Skeletal muscle tissue (tissue), 3 donors: ENCODE measurements at regions not wholly inside any gene's neighbourhood (a gene's known extent, or its start where the extent isn't known, plus 50 kb on each side); places are given as distances from the start of the nearest gene placed in this dataset.

Source experiments
- H3K27ac ChIP-seq: one replicate; pipeline ENCODE4 v1.7.0; 2013; ENCODE audit warnings: mild to moderate bottlenecking, low read depth, low read length, inconsistent platforms
- H3K27me3 ChIP-seq, 3 donors: one replicate each; pipeline ENCODE4 v1.7.0; 2013; ENCODE audit warnings: low read length in 3 of 3; ENCODE audit not compliant: control insufficient read depth in 3 of 3, insufficient read depth in 3 of 3
- H3K36me3 ChIP-seq, 3 donors: one replicate each; pipeline ENCODE4 v1.7.0; 2013; ENCODE audit warnings: low read length in 3 of 3; ENCODE audit not compliant: control insufficient read depth in 3 of 3, insufficient read depth in 3 of 3
- H3K4me1 ChIP-seq, 3 donors: one replicate each; pipeline ENCODE4 v1.7.0; 2013; ENCODE audit warnings: low read length in 3 of 3, mild to moderate bottlenecking in 3 of 3; ENCODE audit not compliant: control insufficient read depth in 3 of 3, insufficient read depth in 3 of 3
- H3K4me3 ChIP-seq, 3 donors: one replicate each; pipeline ENCODE4 v1.7.0; 2013; ENCODE audit warnings: low read length in 3 of 3
- H3K9ac ChIP-seq, 3 donors: one replicate each; pipeline ENCODE4 v1.7.0; 2013; ENCODE audit warnings: low read length in 3 of 3, mild to moderate bottlenecking in 3 of 3, moderate library complexity in 2 of 3, low read depth in 1 of 3
- H3K9me3 ChIP-seq, 3 donors: one replicate each; pipeline ENCODE4 v1.7.0; 2013; ENCODE audit warnings: low read length in 3 of 3; ENCODE audit not compliant: control insufficient read depth in 3 of 3
- donor health status: Osteomylitis.

GRCh38 chr14:38490273-38490672 lies 234.4 kb upstream of the CLEC14A start:
- Histone ChIP-seq H3K36me3 (no peaks in the 10 kb centered on the region), H3K27me3 (no peaks in the 10 kb centered on the region), H3K4me3 (no peak overlapping the region), H3K27ac (no peak overlapping the region), H3K9ac (no peak overlapping the region), H3K4me1 (no peaks in the 10 kb centered on the region), H3K9me3 (no peaks in the 10 kb centered on the region)

DNA sequence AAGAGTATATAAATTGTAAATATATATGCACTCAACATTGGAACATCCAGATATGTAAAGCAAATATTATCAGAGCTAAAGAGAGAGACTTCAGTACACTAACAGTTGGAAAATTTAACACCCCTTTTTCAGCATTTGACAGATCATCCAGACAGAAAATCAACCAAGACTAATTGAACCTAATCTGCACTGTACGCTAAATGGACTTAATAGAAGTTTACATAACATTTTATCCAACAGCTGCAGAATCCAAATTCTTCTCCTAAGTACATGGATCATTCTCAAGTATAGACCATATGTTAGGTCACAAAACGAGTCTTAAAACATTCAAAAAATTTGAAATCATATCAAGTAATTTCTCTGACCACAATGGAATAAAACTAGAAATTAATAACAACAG lies 229.1 kb upstream of the CLEC14A start:
- no peaks in the 10 kb centered on the region for H3K4me1 ChIP-seq
- H3K9me3 ChIP-seq: no peaks in the 10 kb centered on the region
- H3K4me3 ChIP-seq: no peak overlapping the region
- H3K27ac ChIP-seq: no peak overlapping the region
- no peak overlapping the region for H3K9ac ChIP-seq
- no peaks in the 10 kb centered on the region for H3K36me3 ChIP-seq
- H3K27me3 ChIP-seq: no peaks in the 10 kb centered on the region

- H3K36me3 ChIP-seq: no peaks in the 10 kb centered on the region
- no peaks in the 10 kb centered on the region for H3K9me3 ChIP-seq
- H3K9ac ChIP-seq: no peak overlapping the region
- no peak overlapping the region for H3K4me3 ChIP-seq
- H3K27me3 ChIP-seq: no peaks in the 10 kb centered on the region
- H3K27ac ChIP-seq: no peak overlapping the region
- no peaks in the 10 kb centered on the region for H3K4me1 ChIP-seq
Observed at GRCh38 chr14:38481952-38482678, 226.2 kb upstream of the CLEC14A start.

GRCh38 chr14:38469156-38469555 lies 213.3 kb upstream of the CLEC14A start:
- no peaks in the 10 kb centered on the region for H3K27me3 ChIP-seq
- H3K4me3 ChIP-seq: no peak overlapping the region
- H3K27ac ChIP-seq: no peak overlapping the region
- no peaks in the 10 kb centered on the region for H3K36me3 ChIP-seq
- no peaks in the 10 kb centered on the region for H3K9me3 ChIP-seq
- no peak overlapping the region for H3K9ac ChIP-seq
- no peaks in the 10 kb centered on the region for H3K4me1 ChIP-seq

DNA sequence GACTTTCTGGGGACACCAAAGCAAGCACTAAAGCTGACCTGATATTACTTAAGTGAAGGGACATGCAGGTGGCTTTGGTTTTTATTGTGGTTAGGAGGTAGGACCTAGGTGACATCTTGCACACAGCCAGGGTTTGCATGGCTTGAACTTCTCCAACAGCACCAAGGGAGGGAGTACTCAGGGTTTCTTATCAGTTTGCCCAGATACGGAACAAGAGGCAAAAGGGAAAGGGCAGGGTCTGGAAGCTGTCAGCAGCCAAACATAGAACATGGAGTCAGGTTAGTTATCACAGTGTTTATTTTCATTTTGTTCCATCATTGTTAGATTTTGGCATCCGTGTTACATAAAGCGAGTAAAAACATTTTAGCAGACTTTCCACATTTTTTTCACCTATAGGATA lies 186.3 kb upstream of the CLEC14A start:
- H3K27me3 ChIP-seq: no peaks in the 10 kb centered on the region
- H3K27ac ChIP-seq: no peak overlapping the region
- no peak overlapping the region for H3K4me3 ChIP-seq
- H3K4me1 ChIP-seq: no peaks in the 10 kb centered on the region
- no peaks in the 10 kb centered on the region for H3K36me3 ChIP-seq
- no peak overlapping the region for H3K9ac ChIP-seq
- H3K9me3 ChIP-seq: peaks cover 0 to 3% (median 2%) of the 10 kb centered on the region in 3 donors

DNA sequence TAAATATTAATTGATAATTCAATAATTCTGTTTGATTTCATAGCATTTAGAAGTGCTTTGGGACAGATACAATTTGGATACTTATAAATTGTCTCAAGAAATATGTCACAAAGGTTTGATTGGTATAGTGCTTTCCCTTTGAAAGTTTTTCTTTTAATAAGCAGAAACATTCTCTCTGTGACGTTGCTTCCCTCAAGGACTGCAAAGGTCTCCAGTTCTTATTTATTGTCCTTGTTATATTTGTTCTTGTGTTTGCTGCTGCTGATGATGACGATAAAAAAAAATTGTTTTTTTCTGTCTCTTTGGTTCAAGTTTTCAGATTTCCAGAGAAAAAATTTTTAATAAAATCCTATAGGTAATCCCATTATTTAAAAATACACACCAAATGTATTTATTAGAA lies 176.3 kb upstream of the CLEC14A start:
- Histone ChIP-seq H3K27me3 (no peaks in the 10 kb centered on the region), H3K36me3 (no peaks in the 10 kb centered on the region), H3K4me3 (no peak overlapping the region), H3K9me3 (no peaks in the 10 kb centered on the region), H3K9ac (no peak overlapping the region), H3K27ac (no peak overlapping the region), H3K4me1 (no peaks in the 10 kb centered on the region)

DNA sequence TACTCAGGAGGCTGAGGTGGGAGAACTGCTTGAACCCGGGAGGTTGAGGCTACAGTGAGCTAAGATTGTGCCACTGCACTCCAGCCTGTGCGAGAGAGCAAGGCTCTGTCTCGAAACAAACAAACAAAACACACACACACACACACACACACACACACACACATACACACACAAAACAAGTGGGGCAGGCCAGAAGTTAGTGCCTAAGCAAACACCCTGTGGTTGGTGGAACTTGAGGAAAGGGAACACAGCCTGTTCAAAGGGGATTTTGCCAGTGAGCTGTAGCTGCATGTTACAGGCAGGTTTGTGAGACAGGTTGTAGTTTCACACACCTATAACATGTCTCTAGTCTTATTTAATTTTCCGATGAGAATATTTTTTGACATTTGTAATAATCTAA lies 175.3 kb upstream of the CLEC14A start:
- no peaks in the 10 kb centered on the region for H3K27me3 ChIP-seq
- no peak overlapping the region for H3K9ac ChIP-seq
- H3K4me3 ChIP-seq: no peak overlapping the region
- no peaks in the 10 kb centered on the region for H3K4me1 ChIP-seq
- no peaks in the 10 kb centered on the region for H3K36me3 ChIP-seq
- no peak overlapping the region for H3K27ac ChIP-seq
- H3K9me3 ChIP-seq: no peaks in the 10 kb centered on the region

DNA sequence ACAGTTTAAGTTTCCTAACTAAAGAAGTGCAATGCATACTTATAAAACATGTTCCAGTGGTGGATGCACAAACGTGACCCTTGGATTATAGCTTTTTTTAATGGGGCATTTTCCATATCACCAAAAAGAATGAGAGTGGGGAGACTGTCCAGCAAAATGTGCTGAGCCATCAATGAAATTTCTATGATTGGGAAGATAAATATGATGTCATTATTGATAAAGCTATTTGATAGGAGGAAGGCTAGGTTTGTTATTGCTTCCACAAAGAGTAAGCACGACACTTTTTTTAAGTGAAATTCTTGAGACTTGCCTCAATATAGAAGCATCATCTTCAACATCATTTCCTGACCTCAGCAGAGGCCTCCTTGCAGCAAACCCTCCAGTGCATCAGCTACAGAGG lies 174.6 kb upstream of the CLEC14A start:
- no peak overlapping the region for H3K9ac ChIP-seq
- H3K9me3 ChIP-seq: no peaks in the 10 kb centered on the region
- no peaks in the 10 kb centered on the region for H3K4me1 ChIP-seq
- no peak overlapping the region for H3K4me3 ChIP-seq
- no peaks in the 10 kb centered on the region for H3K27me3 ChIP-seq
- H3K27ac ChIP-seq: no peak overlapping the region
- H3K36me3 ChIP-seq: no peaks in the 10 kb centered on the region

GRCh38 chr14:38425324-38425976 lies 169.6 kb upstream of the CLEC14A start:
- Histone ChIP-seq H3K9me3 (peaks cover 0 to 4% (median 0%) of the 10 kb centered on the region in 3 donors), H3K36me3 (no peaks in the 10 kb centered on the region), H3K27me3 (no peaks in the 10 kb centered on the region), H3K9ac (no peak overlapping the region), H3K4me3 (no peak overlapping the region), H3K27ac (no peak overlapping the region), H3K4me1 (no peaks in the 10 kb centered on the region)

GRCh38 chr14:38420048-38420447 lies 164.2 kb upstream of the CLEC14A start:
- Histone ChIP-seq H3K4me3 (no peak overlapping the region), H3K27ac (no peak overlapping the region), H3K36me3 (no peaks in the 10 kb centered on the region), H3K9ac (no peak overlapping the region), H3K9me3 (peaks cover 0 to 4% (median 0%) of the 10 kb centered on the region in 3 donors), H3K4me1 (no peaks in the 10 kb centered on the region), H3K27me3 (no peaks in the 10 kb centered on the region)
